Fibroblast of skin of right quadriceps (primary cell): ENCODE measurements at regions not wholly inside any gene's neighbourhood (a gene's known extent, or its start where the extent isn't known, plus 50 kb on each side); places are given as distances from the start of the nearest gene placed in this dataset.

Source experiments
- DNase-seq: peaks from one replicate; pipeline ENCODE4 v3.0.0-alpha.2; 2013

DNA sequence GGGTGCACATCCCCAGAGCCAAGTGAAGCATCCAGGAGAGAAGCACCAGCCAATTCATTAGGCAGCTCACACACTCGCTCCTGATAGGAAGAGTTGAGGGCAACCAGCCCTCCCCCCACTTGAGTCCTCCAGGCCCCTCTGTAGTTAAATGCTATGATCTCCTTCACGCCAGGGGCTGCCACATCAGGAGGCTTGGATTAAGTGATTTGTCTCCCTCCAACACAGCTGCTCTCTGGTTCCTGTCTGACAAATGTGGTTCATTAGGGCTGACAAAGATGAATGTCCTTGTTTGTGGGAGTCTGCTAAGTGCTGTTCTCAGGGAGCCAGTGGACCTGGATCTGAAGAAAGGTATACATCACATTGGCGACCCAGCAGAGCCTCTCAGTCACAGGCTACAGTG is 94.5 kb upstream of the WSCD1 start:
- DNase-seq = no peak

DNA sequence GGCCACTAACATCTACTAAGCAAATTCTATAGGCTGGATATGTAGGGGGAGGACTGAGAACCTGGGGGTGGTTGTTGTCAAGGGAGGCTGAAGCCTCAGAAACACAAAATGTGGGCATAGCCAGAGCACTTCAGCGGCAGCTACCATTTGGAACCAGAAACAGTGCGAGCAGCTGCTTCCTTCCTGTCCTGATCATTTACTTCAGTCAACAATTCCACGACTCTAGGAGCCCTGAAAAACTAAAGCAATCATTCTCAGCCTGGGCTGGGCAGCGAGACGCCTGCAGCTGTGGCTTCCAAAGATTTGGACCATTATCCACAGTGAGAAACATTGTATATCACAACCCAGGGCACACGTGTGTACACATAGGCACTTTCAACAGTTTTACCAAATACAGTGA is 93.9 kb upstream of the WSCD1 start:
- DNase-seq = no peak

DNA sequence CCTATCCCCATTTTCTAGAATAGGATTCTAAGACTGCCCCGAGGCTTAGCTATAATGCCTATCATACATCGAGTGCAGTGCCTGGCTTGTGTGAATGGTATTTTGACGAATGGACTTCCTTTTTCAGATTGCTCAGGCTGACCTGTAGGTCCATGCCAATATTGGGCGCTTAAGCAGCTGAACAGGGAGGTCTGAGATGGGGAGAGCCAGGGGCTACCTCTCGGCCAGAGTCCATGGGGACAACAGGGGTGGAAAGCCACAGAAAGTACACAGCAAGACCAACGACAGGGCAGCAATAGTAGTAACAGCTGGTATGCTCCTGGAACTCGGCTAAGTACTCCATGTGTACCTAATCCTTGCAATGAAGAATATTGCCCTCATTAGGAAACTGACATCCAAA is 91.7 kb upstream of the WSCD1 start:
- DNase-seq = no peak

DNA sequence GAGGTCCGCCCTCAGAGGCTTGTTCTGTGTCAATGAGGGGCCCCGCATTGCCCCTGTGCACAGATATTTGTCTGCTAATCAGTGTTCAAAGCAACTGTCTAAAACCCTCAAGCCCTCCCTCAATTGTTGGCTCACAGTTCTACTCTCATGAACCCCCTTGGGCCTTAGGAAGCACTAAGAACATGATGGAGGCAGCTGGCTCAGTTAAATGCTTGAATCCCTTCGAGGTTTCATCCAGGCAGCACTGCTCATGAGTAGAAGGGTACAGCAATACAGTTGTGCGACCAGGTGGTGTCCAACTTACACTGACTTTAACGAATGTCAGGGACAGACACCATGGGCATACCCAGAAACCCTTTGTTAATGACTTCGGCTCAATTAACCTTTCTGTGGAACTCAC is 89.2 kb upstream of the WSCD1 start:
- DNase-seq = no peak

DNA sequence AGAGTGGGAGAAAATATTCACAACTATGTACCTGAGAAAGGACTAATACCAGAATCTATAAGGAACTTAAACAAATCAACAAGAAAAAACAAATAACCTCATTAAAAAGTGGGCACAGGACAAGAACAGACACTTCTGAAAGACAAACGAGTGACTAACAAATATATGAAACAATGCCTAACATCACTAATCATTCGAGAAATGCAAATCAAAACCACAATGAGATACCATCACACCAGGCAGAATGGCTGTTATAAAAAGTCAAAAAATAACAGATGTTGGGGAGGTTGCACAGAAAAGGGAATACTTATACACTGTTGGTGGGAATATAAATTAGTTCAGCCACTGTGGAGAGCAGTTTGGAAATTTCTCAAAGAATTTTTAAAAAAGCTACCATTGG is 83.5 kb upstream of the WSCD1 start:
- DNase-seq = no peak

DNA sequence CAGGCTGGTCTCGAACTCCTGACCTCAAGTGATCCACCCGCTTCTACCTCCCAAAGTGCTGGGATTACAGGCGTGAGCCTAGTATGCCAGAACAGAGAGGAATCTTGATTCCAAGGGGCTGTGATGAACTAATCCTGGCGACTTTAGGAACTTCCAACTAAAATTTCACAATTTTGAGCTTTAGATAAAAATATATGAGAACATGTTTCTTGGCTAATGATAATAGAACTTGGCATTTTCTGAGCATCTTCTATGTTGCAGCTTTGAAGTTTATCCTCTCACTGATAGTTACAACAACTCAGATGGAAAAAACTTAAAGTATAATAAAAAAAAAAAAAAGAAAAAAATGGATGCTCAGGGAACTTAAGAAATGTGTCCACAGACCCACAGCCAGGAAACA is 69.8 kb upstream of the WSCD1 start:
- DNase-seq = no peak

DNA sequence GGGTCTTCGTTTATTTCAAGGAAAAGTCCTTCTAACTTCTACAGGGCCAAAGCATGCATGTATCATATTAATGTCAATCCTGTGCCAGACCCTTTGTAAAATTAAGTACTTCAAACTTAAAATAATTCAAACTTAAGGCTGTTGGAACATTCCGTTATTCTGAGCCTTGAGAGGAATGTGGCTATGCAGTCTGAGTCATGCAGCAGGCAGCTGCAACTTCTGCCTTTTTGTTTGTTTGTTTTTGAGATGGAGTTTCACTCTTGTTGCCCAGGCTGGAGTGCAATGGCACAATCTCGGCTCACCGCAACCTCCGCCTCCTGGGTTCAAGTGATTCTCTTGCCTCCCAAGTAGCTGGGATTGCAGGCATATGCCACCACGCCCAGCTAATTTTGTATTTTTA is 67.0 kb upstream of the WSCD1 start:
- peak; percentile 10 for DNase-seq

DNA sequence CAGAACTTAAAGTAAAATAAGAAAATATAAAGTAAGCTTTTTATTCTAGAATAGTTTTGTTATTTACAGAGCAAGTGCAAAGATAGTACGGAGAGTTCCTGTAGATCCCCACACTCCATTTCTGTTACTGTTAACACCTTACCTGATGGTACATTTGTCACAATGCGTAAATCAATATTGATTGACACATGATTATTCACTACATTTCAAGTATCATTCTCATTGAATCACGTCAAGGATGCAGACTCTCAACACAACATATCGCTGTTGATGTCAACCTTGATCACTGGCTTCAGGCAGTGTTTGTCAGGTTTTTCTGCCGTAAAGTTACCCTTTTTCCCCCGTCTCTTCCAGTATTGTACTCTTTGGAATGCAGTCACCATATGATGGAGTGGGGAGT is 64.2 kb upstream of the WSCD1 start:
- DNase-seq = no peak

DNA sequence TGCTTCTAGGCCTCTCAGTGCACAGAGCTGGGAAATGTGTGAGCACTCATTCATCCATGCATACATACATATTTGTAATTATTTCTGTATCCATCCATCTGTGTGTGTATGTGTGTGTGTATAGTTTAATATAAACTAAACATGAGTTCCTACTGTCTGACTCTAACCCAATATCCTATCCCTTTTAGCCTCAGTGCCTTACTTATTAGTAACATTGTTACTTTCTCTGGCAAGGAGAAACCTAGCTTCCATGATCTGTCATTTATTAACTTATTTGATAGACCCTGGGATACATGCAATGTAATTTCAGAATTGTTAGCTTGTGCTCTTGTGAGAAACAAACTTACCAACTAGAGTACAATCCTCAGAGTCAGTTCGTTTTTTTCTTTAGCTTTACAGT is 59.0 kb upstream of the WSCD1 start:
- DNase-seq = no peak

DNA sequence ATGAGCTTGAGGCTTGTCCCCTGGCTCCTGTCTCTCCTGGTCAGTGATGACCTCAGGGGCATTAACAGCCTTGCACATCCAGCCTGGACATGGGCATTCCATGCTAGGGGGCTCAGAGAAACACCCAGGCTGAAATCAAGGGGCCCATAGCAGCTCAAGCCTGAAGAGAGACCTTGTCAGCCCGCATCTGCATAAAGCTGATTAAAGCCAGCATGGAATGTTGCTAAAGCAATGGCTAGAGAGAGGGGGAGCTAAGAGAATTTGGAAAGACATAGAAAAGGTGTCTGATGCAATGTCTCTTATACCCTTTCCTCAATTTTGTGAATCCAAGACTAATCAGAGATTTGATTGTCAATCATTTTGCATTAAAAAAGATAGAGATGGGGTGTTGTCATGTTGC is 51.4 kb upstream of the WSCD1 start:
- DNase-seq = no peak

DNA sequence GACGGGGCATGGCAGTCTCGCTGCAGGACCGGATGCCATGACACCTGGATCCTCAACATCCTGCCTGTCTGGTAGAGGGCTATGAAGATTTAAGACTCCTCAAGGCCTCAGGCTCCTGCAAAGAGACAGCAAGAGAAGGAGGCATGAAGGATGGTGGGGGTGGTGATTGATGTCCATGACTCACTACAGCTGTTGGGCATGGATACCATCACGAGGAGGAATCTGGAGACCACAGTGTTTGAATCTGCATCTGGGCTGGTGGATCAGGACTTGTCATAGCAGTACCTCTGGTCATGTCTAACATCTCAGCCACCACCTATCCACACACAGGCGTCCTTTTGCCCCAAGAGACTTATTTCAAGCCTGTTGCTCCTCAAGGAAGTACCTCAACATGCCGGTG is 50.2 kb upstream of the WSCD1 start:
- DNase-seq = no peak

DNA sequence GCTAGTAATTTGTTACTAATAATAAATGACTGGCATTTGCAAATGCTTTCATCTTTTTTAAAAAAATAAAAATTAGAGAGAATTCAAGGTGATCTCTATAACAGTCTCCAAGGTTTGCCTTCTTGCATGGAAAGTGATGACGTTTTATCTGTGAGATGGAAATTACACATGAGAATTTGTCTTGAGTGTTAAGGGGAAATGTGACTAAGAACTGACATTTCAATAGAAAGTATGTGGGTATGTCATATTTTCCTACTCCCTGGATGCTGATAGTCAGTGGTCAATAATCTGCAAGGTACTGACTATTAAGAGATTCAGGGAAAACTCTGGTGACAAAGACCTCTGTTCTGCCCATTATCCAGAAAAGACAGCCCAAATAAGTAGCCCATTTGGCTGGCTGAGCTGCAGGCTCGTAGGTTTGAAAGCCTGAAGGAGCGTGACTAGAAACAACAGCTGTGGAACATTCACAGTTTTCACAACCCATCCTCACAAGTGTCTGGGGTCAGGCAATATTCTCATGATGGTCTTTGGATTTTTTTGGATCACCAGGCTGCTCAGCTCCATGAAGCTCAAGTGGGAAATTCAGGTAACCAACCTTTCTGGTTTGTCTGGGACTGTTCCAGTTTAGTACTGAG is 49.7 kb upstream of the WSCD1 start:
- no peak for DNase-seq
